HG03469 (cell line): ENCODE measurements at regions not wholly inside any gene's neighbourhood (a gene's known extent, or its start where the extent isn't known, plus 50 kb on each side); places are given as distances from the start of the nearest gene placed in this dataset.

Experiments
- ATAC-seq: cut with Tn5 transposase; IDR thresholded peaks from one replicate; pipeline ENCODE4 v1.9.1; 2021; ENCODE audit warnings: mild to moderate bottlenecking, moderate library complexity, moderate number of reproducible peaks; ENCODE audit not compliant: unreplicated experiment

GRCh38 chr11:95556342-95557163 is 233.0 kb downstream of the FAM76B start:
- ATAC-seq, result peak; percentile 76

- ATAC-seq, result no peak
Measured at GRCh38 chr11:95556011-95556341, 233.6 kb downstream of the FAM76B start.

- no peak for ATAC-seq
Measured at GRCh38 chr11:95554911-95555310, 234.7 kb downstream of the FAM76B start.

DNA sequence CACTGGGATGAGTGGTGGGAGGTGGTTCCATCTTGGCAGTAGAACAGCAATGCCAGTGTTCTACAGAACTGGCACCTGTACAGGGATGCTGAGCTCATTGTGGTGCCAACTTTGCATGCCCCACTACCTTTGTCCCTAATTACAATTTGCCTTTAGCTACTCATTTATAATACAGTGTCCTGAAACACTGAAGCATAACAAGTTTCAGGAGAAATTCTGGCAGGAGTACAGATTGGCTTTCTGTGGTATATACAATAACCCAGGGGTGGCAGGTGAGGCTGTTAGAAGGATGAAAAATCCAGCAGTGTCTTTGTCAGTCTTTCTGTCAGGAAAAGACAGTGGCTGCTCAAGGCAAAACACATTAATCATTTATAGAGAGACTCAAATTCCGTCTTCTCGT is 240.3 kb downstream of the FAM76B start:
- no peak for ATAC-seq

DNA sequence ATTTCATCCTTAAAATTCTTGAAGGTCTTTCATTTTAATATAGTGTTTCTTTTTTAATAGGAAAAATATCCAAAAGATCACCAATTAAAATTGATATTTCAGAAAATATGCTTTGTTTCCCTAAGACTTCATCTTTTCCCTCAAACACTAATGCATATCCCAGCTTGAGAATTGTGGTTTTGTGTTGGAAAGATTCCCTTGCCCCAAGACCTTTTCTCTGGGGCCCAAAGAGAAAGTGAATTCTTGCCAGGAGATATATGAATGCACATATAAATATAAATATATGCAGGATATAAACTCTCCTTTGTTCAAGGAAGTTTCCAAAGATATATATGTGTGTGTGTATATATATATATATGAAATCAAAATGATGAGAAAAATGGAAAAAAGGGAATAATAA is 241.2 kb downstream of the FAM76B start:
- no peak for ATAC-seq

- no peak for ATAC-seq
Measured at GRCh38 chr11:95547976-95548375, 241.6 kb downstream of the FAM76B start.

GRCh38 chr11:95547186-95547585 is 242.4 kb downstream of the FAM76B start:
- no peak for ATAC-seq

DNA sequence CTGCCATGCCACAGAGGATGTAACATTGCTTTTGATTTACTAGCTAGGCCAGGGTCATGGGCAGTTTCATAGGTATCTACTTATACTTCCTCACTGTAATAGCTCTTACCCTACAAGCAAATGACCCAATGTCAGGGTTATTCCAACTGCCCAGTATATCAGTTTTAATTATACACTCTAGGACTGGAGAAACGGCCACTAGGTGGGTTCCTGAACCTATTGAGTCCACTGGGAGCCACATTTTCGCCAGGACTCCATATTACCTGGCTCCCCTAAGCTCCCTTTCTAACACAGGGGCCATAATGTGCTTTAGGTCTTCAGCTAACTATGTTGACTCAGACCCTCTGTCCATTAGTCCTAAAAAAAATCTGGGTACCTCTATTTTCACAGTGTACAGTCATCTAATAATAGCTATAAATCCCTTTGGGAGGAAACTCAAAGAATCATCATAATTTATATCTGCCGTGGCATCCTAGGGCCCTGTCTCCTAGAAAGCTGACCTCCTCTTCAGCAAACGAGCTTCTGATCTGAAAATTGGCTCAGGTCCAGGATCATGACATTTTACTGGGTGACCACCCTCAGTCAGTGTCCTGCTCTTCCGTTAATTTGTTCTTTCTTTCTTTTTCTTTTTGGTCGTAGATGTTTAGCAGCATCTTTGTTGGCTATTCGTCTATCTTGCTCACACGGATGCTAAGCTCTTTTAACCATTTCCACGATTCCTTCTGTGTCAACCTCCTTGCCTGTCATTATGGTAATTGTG is 244.3 kb downstream of the FAM76B start:
- no peak for ATAC-seq

DNA sequence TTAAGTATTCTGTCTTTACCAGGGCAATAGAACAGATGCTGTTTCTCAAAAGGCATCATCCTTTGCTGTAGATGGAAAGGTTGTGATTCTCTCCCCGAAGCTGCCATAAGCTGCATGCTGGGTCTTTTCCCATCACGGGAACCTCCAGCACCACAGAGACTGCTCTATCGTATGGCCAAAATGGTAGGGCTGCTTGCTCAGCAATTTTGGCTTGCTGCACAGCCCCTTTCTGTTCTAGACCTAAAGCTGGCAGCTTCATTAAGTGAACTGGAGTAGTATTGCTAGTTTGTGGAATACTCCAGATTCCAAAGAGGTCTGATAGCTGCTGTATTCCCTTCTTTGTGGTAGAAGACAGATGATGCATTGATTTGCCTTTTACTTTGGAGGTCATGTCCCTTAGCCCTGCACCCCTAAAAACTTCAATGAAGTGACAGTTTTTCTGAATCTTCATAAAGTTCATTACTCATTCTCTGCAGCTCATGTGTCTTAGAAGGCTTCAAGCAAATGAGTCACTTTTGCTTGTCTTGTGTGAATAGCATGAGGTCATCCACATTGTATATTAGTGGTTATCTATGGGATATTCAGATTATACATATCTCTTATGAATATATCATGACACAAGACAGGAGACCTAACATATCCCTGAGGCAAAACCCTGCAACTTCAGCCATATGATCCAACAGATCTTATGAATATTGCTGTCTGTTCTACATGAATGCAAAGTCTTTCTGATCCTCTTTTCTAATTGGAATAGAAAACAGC is 245.3 kb downstream of the FAM76B start:
- ATAC-seq, result no peak

DNA sequence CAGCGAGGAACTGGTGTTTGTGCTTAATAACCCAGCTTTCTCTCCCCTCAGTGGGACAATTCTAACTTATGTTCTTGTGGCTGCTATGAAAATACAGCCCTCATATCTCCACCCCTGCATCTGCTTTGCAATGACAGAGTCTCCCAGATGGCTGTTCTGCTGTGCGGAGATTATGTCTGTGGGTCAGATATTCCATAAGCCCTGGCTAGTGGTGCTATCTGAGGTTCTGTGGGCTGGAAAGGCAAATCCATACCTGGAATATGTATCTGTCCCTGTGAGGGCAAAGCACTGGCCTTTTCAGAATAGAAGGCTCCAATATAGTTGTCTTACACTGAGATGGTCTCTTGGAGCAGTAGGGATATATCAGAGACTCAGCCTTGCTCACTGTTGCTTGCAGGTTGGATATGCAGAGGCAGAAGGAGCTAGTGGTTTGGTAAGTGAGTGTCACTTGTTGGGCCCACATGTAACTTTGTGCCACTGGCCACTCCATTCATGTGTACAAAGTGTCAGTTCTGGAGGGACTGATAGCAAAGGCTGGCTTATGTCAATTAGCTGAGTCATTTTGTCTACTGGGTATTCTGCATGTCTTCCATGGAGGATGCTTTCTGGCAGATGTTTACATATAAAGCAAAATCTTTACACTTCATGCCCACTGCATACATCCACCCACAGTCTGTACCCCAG is 246.6 kb downstream of the FAM76B start:
- ATAC-seq, result no peak

DNA sequence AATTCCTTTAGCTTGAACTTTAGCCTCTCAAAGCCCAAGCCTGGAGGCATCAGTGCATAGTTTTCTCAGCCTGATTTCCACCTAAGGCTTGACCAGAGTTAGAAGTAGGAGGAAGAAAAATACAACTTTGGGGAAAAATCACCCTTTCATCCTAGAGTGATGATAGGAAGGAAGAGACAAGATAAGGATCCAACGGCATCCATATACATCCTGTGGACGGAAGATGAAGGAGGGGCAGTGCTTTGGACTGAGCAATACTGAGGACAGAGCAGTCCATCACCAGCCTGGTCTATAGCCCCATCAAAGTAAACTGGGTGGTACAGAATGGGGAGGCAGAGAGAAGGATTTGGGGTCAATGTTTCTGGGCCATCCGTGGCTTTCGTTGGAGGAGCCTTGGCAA is 247.9 kb downstream of the FAM76B start:
- ATAC-seq, result no peak

DNA sequence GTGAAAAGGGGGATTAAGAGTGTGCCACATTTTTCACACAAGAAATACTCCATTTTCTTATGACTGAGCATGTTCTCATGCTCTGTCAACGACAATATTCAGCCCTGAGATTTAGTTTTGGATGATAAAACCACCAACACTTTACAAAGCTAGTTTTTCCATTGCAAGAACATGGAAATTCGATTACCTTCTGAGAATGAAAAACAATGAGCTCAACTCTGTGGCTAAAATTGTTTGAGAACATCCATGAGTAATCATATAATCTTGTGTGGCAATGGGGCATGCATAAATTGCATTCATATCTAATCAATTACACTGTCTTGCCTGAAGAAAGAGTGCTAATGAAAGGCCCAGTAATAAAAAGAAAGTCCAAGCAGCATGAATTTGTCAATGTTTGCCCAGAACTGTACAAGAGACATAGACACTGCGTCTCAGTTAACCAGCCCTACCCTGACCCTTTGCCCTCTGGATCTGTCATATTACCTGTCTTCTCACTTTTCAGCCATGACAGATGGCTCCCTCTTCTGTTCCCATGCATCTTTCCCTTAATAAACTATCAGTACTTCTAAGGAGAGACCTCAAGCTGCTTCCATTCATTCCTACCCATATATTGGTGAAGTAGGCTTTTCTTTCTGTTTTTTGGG is 253.4 kb downstream of the FAM76B start:
- ATAC-seq, result no peak

DNA sequence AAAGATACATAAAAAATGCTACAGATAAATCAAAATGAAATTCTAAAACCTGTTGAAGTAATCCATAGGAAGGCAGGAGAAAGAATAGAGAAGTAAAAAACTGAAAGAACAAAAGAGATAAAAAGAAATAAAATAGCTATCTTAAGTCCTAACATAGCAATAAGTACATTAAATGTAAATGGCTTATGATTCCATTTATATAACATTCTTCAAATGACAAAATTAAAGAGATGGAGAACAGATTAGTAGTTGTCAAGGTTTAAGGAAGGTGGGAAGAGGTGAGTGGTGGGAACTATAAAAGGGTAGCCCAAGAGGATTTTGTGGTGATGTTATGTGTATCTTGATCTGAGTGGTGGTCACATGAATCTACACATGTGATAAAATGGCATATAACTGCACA is 254.8 kb downstream of the FAM76B start:
- no peak for ATAC-seq

- ATAC-seq, result no peak
Measured at GRCh38 chr11:95534226-95534625, 255.4 kb downstream of the FAM76B start.

GRCh38 chr11:95531116-95531515 is 258.5 kb downstream of the FAM76B start:
- ATAC-seq, result no peak

GRCh38 chr11:95524314-95525036 is 265.1 kb downstream of the FAM76B start:
- no peak for ATAC-seq

DNA sequence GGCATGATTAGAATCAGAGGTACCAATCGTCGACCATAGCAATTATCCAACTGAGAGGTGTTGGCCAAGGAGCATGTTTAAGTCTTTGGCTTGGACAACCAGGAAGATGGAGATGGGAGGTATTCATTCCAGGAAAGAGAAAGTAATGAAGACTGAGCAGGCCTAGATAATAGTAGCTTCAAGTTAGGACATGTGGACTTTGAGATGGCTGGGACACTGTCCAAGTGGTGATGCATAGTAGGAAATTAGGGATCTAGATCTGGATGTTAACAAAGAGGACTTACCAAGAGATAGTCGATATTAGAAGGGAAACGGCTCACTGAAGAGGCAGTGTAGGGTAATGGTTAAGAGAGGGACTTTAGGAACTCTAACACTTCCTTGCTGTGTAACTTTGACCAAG is 266.7 kb downstream of the FAM76B start:
- ATAC-seq, result no peak

GRCh38 chr11:95521862-95522261 is 267.7 kb downstream of the FAM76B start:
- no peak for ATAC-seq

DNA sequence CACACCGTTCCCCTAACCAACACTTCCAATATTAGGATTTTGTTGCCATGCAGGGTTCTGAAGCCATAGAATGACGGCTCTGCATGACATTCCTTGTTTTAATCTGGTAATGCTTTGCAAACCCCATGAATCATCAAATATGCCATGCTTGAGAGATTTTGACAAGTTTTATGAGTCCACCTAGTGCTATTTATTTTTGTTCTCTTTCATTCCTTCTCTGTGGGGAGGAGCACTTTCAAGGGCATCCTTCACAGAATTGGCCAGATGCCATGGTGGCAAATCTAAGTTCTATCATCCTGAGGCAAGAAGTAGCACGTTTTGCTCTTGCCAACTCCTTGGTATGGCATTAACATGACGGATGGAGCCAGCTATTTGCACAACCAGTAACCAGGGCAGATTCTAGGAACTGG is 268.4 kb downstream of the FAM76B start:
- ATAC-seq, result no peak
